ENCODE measurements at regions not wholly inside any gene's neighbourhood (a gene's known extent, or its start where the extent isn't known, plus 50 kb on each side); places are given as distances from the start of the nearest gene placed in this dataset.

DNA sequence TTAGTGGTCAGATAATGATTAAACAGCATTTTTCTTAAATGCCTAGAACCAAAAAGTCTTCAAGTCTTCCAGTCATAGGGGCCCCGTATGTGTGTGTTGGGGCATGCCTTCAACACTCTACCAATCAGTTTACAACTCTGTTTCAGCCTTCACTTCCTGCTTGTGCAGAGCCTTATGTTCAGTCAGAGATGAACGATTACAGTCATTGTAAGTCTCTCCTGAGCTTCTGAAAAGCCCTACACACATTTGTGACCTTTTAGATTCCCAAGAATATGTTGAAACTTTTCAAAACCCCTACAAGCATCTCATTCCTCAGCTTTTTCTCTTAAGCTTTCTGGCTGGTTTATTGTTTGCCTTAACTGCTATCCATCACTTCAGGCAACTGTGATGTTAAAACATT lies 591.2 kb downstream of the ZNF674 start:
- TF ChIP-seq, protein P1, sequence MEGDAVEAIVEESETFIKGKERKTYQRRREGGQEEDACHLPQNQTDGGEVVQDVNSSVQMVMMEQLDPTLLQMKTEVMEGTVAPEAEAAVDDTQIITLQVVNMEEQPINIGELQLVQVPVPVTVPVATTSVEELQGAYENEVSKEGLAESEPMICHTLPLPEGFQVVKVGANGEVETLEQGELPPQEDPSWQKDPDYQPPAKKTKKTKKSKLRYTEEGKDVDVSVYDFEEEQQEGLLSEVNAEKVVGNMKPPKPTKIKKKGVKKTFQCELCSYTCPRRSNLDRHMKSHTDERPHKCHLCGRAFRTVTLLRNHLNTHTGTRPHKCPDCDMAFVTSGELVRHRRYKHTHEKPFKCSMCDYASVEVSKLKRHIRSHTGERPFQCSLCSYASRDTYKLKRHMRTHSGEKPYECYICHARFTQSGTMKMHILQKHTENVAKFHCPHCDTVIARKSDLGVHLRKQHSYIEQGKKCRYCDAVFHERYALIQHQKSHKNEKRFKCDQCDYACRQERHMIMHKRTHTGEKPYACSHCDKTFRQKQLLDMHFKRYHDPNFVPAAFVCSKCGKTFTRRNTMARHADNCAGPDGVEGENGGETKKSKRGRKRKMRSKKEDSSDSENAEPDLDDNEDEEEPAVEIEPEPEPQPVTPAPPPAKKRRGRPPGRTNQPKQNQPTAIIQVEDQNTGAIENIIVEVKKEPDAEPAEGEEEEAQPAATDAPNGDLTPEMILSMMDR (IDR thresholded peaks at IDR 0.05; ENCODE audit: insufficient read depth, low read length, poor library complexity, severe bottlenecking) = no peak
- no peak for DNase-seq (ENCODE audit: low read depth)
- Histone ChIP-seq H3K36me3 (ENCODE audit: control insufficient read depth, insufficient read depth, low read length) (no peaks in the 10 kb centered on the region), H3K27me3 (ENCODE audit: control insufficient read depth, insufficient read depth, low read length) (no peaks in the 10 kb centered on the region), H3K4me3 (ENCODE audit: low read depth, low read length) (no peak overlapping the region)

DNA sequence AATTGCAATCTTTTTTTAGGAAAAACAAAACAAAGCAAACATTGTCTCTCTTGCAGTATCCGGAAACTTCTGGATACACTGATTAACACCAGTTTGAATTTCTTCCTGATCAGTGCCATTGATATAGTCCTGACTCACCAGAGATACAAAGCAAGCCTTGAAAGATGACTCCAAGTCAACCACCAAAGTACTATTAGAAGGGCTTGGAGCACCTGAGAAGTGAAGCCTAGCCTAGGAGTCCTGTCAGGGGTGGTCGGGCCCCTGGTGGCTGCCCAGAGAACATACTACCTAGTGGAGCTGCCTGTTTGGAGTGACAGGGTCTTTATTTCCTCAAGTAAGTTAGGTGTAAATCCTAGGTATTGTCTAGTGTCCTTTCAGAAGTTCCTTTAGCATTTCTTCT lies 593.2 kb downstream of the ZNF674 start:
- no peak for DNase-seq (ENCODE audit: low read depth)
- no peaks in the 10 kb centered on the region for H3K36me3 ChIP-seq (ENCODE audit: control insufficient read depth, insufficient read depth, low read length)
- no peaks in the 10 kb centered on the region for H3K27me3 ChIP-seq (ENCODE audit: control insufficient read depth, insufficient read depth, low read length)
- no peak overlapping the region for H3K4me3 ChIP-seq (ENCODE audit: low read depth, low read length)
- TF ChIP-seq, protein P1 (IDR thresholded peaks at IDR 0.05; ENCODE audit: insufficient read depth, low read length, poor library complexity, severe bottlenecking) = no peak

DNA sequence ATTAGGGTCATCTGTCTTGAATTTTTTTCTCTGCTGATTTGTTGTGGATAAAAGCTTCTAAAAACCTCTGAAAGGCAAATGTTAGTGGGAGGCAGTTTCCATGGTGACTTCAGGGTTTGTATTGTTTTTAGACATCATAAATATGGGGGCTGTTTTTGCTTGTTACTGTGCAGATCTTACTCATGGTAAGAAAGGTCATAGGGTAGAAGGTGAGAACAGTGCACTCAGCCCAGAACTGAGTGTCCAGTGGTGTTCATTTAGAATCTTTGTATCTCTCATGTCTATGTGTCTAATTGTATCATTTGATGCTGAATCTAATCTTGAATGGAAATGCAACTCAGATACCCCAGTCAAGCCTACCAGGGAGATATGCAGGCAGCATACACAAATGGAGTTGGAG lies 609.8 kb downstream of the ZNF674 start:
- no peak for DNase-seq (ENCODE audit: low read depth)
- Histone ChIP-seq H3K4me3 (ENCODE audit: low read depth, low read length) (no peak overlapping the region), H3K27me3 (ENCODE audit: control insufficient read depth, insufficient read depth, low read length) (no peaks in the 10 kb centered on the region), H3K36me3 (ENCODE audit: control insufficient read depth, insufficient read depth, low read length) (no peaks in the 10 kb centered on the region)
- TF ChIP-seq, protein P1 (IDR thresholded peaks at IDR 0.05; ENCODE audit: insufficient read depth, low read length, poor library complexity, severe bottlenecking) = no peak

DNA sequence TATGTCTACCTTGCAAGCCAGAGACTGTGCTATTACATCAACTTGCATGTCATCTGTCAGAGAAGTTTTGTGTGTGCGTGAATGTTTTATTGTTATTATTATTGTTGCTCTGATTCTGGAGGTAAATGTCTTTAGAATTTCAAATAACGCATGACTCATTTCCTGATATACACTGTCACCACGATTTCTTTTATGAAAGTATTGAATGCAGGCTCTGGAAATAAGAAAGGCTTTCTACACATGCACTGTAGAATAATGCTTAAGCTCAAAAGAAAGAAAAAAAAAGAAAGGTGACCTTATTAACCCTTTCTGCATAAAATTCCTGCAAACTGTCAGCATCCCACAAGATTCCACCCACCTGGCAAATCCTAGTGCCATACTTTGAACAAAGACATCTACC lies 632.9 kb downstream of the ZNF674 start:
- TF ChIP-seq, protein P1 (IDR thresholded peaks at IDR 0.05; ENCODE audit: insufficient read depth, low read length, poor library complexity, severe bottlenecking) = no peak
- no peak for DNase-seq (ENCODE audit: low read depth)
- H3K4me3 ChIP-seq (ENCODE audit: low read depth, low read length) = no peak overlapping the region

DNA sequence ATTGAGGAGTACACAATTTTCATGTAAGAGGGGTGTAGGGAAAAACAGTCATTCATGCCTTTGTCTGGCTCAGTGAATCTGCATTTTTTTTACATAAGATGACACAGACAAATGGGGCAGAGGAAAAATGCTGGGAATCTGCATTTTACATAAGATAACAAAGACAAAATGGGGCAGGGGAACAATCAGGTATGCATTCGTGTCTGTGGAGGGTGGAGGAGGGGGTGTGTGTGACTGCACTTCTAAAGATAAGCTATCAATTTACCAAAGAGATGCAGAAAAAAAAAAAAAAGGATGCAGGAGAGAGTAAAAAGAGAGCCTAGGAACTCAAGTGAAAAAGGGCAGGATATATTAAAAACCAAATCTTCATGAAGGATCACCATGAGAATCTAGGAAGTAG lies 637.4 kb downstream of the ZNF674 start:
- H3K4me3 ChIP-seq (ENCODE audit: low read depth, low read length) = no peak overlapping the region
- no peaks in the 10 kb centered on the region for H3K36me3 ChIP-seq (ENCODE audit: control insufficient read depth, insufficient read depth, low read length)
- TF ChIP-seq, protein P1 (IDR thresholded peaks at IDR 0.05; ENCODE audit: insufficient read depth, low read length, poor library complexity, severe bottlenecking) = no peak
- DNase-seq (ENCODE audit: low read depth) = no peak
- no peaks in the 10 kb centered on the region for H3K27me3 ChIP-seq (ENCODE audit: control insufficient read depth, insufficient read depth, low read length)

More for the DNA sequence above, 632.9 kb downstream of the ZNF674 start:
- H3K36me3 ChIP-seq (ENCODE audit: control insufficient read depth, insufficient read depth, low read length) = no peaks in the 10 kb centered on the region
- H3K27me3 ChIP-seq (ENCODE audit: control insufficient read depth, insufficient read depth, low read length) = no peaks in the 10 kb centered on the region

DNA sequence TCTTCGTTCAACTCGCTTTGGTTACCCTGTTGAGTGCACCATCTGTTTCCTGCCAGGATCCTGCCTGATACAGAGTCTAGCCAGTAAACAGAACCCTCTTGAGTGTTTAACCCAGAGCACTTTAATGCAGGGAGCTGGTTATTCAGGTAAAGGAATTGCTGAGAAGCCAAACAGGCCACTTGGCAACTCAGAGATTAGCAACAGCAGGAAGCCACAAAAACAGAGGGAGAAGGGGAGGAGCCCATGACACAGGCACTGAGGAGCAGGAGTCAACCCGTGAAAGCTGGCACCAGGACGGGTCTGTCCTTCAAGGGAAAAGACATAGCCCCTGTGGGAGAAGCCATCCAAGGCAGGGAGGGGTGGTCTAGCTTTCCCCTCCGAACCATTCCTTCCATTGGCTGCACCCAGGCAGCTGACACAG lies 641.4 kb downstream of the ZNF674 start:
- no peaks in the 10 kb centered on the region for H3K36me3 ChIP-seq (ENCODE audit: control insufficient read depth, insufficient read depth, low read length)
- no peak overlapping the region for H3K4me3 ChIP-seq (ENCODE audit: low read depth, low read length)
- TF ChIP-seq, protein P1 (IDR thresholded peaks at IDR 0.05; ENCODE audit: insufficient read depth, low read length, poor library complexity, severe bottlenecking) = no peak
- DNase-seq (ENCODE audit: low read depth) = no peak
- no peaks in the 10 kb centered on the region for H3K27me3 ChIP-seq (ENCODE audit: control insufficient read depth, insufficient read depth, low read length)

All from kidney epithelial cell (primary cell).